ENCODE measurements at regions not wholly inside any gene's neighbourhood (a gene's known extent, or its start where the extent isn't known, plus 50 kb on each side); places are given as distances from the start of the nearest gene placed in this dataset.

GRCh38 chr1:212226467-212226866, 58.7 kb upstream of the PPP2R5A start:
- TF ChIP-seq CTCF (IDR thresholded peaks at IDR 0.05) = no peak
- no peak for TF ChIP-seq POLR2A (IDR thresholded peaks at IDR 0.05)
